GM12873 (cell line): ENCODE measurements at regions not wholly inside any gene's neighbourhood (a gene's known extent, or its start where the extent isn't known, plus 50 kb on each side); places are given as distances from the start of the nearest gene placed in this dataset.

Experiments used
- TF ChIP-seq, protein P1 (sequence below): IDR thresholded peaks from 2 replicates; pipeline ENCODE4 v1.5.1; 2012; ENCODE audit warnings: low read depth, mild to moderate bottlenecking, moderate library complexity, low read length, control low read depth; ENCODE audit not compliant: insufficient read depth; ENCODE audit errors: missing control alignments

DNA sequence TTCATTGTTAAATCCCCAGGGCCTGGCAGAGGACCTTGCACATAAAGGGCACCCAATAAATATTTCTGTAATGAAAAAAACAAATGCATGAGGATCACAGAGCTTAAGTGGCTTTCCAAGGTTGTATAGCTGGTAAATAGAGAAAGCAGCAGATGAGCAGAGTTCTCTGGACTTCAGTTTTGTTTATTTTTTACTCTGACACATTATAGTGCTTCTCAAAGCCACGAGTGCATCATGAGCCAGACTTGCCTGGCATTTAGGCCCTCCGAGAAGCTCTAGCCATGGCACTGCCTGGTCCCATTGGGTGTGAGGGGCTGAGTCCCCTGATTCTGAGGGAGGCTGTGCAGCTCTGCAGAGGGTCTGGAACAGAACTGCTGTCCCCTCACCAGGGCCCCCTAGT is 87.2 kb upstream of the ZNF32 start:
- TF ChIP-seq, protein P1, sequence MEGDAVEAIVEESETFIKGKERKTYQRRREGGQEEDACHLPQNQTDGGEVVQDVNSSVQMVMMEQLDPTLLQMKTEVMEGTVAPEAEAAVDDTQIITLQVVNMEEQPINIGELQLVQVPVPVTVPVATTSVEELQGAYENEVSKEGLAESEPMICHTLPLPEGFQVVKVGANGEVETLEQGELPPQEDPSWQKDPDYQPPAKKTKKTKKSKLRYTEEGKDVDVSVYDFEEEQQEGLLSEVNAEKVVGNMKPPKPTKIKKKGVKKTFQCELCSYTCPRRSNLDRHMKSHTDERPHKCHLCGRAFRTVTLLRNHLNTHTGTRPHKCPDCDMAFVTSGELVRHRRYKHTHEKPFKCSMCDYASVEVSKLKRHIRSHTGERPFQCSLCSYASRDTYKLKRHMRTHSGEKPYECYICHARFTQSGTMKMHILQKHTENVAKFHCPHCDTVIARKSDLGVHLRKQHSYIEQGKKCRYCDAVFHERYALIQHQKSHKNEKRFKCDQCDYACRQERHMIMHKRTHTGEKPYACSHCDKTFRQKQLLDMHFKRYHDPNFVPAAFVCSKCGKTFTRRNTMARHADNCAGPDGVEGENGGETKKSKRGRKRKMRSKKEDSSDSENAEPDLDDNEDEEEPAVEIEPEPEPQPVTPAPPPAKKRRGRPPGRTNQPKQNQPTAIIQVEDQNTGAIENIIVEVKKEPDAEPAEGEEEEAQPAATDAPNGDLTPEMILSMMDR: no peak

DNA sequence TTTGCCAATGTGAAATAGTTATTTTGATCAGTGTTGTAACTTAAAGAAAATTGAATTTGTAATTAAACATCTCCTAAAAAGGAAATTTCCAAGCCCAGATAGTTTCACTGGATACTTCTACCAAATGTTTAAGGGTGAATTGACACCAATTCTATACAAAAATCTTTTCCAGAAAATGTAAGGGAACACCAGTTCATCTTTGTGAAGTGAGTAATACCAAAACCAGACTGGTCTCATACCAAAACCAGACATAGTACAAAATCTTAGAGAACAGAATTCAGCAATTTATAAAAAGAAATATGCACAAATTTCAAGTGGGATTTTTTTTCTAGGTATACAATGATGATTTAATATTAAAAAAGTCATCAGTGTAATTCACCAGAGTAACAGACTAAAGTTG is 86.0 kb upstream of the ZNF32 start:
- TF ChIP-seq, protein P1: no peak

DNA sequence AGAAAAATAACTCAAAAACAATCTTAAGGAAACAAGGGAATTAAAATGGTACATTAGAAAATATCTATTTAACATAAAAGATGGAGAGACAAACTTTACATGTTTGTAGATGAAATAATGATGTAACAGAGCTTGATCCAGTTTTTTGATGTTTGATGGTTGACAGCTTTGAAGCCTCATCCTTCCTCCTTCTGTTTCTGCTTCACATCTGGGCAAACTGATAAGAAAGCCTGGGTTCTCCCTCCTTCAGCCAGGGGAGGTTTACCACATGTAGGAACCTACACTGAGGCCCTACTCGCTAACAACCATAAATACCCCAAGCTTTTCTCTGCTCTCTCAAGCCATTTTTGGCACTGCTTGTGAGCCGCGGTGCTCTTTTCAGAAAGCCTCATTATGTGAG is 82.8 kb upstream of the ZNF32 start:
- TF ChIP-seq, protein P1: no peak

DNA sequence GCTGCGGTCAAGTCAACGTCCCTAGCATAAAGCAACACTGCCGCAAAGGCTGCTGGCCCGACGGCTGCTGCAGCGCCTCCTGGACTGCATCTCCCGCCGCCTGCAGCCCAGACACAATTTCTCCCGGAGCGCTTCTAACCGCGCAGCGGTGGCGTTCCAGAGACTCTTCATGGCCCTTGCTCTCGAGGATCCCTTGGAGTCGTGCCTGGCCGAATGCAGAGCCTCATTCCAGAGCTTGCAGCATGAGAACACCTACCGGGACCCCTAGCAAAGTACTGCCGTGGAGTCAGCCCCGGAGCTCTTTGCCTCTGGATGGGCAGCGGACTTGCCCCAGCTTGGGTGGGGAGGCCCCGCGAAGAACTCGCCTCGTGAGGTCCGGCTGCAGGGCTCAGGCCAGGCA is 79.7 kb upstream of the ZNF32 start:
- TF ChIP-seq, protein P1: no peak

DNA sequence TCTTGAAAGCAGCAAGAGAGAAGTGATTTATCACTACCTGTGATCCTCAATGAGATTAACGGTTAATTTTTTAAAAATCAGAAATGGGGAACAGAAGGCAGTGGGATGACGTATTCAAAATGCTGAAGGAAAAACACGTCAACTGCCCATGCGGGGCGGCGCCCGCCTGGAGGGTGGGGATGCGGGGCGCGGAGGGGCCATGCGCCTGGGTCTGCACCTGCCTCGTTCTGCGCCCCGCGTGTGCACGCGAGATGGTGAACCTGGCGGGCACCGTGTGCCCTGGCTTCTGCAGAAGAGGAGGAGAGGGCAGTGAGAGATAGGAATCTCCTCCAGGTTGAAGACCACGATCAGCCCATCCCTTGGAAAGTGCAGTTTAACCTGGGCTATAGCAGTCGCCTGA is 79.3 kb upstream of the ZNF32 start:
- TF ChIP-seq, protein P1: no peak

DNA sequence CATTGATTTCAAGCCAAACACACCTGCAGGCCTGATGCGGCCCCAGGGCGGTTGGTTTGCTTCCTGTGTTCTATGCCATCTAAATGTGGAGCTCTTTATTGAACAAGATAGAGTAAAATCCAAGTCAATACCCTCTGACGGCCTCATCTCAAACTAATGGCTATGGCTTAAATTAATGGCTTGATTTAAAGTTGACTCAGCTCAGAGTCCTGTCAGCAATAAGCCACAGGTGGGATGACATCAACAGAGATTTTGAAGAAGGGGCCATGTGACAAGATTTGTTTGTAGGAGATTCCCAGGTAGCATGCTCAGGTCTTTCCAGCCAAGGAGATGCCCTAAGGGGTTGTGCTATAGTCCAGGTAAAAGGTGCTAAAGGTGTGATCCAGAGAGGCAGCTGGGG is 66.7 kb upstream of the ZNF32 start:
- TF ChIP-seq, protein P1: no peak

DNA sequence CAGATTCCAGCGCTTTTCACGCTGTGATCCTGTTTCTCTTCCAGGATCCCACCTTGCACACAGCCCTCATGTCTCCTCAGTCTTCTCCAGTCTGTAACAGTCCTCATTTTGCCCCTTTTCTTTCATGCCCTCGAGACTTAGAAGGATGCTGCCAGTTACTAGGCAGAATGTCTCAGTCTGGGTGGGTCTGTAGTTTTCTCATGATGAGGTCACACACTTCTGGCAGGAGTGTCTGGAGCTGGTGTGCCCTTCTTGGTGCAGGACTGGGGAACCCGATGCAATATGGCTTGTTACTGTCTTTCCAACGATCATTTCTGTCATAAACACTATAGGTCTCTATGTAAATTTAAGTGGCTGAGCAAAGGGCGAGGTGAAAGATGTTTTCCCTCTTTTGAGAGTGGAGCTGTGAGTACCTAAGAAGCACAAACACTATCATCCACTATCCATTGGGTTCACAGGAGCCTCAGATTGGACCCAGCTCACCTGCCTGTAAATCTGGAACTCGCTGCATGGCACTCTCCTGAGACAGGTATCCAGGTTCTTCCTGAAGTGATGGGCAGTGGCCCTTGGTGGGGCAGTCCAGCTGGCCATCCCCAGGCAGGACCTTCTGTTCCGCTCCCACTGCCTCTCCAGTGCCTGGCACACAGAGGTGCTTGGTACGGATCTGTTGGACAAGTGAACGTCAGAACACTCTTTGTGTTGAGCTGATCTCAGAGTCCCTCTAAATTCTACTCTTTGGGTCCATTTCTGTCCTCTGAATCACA is 64.3 kb upstream of the ZNF32 start:
- TF ChIP-seq, protein P1: no peak
